HG03097 (cell line): ENCODE measurements at regions not wholly inside any gene's neighbourhood (a gene's known extent, or its start where the extent isn't known, plus 50 kb on each side); places are given as distances from the start of the nearest gene placed in this dataset.
A peak's percentile ranks its signal among the peaks of the same experiment; 100 is the strongest.

Experiments
- ATAC-seq: cut with Tn5 transposase; IDR thresholded peaks from one replicate; pipeline ENCODE4 v1.9.1; 2021; ENCODE audit not compliant: unreplicated experiment, low FRiP score

DNA sequence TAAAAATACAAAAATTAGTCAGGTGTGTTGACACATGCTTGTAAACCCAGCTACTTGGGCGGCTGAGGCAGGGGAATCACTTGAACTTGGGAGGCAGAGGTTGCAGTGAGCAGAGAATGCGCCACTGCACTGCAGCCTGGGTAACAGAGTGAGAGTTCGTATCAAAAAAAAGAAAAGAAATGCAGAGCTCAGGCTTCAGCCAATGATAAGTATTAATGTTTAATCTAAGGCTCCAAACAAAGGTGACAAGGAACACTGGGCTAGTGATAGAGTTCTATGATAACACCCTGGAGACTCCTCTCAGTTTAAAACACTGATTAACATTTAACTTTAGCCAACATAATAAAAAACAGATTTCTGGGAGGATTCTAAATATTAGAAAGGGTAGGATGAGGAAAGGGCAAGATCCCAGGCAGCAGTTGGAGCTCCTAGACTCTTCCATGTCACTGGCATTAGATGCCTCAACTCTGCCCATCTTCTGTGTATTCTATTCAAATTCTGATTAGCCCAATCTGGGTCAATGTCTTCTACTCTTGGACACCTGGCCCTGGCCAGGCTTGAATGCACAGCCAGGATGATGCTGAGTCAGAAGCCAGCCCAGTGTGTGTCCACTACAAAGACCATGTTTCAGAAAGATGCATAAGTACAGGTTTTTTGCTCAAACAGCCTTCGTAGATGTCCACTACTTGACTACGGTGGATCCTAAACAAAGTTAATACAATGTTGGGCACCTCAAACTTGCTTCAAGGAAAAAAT is 91.0 kb upstream of the FAM169A start:
- ATAC-seq = no peak

DNA sequence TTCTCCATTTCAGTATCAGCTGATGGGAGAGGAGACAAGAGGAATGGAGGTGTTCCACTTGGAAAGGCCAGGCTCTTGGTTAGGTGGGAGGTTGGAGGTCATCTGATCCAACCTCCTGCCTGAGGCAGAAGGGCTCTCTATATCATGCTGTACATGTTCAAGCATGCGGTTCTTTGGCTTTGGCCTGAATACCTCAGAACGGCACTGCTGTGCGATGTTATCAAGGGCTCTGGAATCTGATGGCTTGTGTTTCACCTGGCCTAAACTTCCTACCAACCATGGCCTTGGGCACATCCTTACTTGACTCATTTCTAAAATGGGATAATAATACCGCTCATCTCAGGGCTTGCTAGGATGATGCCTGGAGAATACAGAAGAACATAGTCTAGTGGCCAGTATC is 90.1 kb upstream of the FAM169A start:
- no peak for ATAC-seq

DNA sequence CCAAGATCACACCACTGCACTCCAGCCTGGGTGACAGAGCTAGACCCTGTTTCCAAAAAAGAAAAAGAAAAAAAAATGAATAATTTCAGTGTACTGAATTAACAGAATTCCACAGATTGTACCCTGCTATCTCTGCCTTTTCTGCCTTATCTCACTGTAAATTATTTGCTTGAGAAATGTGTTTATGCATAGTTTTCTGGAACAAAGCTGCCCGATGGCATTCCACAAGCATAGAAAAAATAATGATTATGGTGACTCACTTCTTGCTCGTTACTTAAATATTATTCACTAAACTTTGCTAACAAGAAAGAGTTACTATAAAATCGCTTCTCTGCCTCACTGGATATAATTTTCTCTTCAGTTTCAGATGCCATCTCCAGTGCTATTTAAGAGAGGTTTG is 88.7 kb upstream of the FAM169A start:
- no peak for ATAC-seq

DNA sequence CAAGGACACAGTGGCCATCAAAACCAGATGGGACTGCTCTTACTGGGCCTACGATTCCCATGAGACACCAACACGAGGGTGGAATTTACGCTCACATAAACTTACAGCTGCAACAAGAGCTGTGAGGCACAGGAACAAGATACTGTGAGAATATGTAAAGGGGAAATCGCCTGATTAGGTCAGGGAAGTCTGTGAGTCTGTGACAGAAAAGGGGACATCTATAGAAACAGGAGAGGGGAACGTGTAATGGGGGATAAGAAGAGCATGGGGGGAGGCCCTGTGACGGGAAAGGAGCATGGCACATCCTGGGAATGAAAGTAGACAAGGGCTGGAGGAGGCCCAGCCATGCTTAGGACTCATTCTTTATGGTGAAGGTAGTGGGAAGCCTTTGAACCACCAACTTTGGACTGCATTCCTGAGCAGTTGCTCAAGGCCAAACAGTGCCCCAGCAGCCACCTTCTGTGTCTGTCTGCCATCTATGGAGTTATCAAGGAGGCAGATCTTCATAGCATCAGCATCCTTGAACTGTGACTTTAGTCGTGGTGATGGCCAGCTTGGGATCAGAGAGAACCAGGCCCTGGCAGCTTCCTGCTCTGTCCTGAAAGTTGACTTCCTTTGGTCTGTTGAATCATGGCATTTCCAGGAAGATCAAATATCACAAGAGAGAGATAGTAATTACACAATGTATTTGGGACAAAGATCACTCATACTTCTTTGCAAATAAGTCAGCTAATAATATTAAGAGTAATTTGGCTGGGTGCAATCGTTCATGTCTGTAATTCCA is 87.9 kb upstream of the FAM169A start:
- no peak for ATAC-seq

DNA sequence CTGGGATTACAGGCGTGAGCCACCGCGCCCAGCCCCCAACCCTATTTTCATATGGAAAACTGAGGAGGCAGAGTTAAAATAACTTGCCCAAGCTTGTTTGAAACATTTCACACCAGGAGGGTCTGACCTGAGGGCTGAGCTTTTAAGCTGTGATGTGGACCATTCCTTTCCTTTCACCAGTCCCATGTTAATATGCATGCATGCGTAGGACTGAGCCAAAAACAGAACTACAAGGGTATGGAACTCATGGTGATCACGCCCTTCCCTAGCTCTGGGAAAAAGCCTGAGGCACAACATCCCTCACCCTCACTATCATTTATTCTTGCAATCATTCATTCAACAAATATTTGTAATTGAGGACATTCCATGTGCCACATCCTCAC is 87.4 kb upstream of the FAM169A start:
- no peak for ATAC-seq

DNA sequence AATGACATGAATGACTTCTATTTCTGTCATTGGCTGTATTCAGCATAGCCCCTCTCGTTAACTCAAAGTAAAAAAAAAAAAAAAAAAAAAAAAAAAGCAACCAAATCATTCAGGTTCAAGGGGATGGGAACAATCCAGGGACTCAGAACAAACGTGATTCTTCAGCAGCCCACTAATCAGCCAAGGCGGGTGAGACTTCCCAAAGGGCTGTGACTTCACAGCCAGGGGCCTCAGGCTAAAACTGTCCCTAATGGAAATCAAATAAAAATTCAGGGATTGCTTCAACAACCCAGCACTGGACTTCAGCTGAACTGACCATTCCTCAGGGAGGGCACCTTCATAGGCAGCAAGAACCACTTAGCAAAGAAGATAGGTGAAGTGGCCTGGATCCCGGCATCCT is 86.2 kb upstream of the FAM169A start:
- no peak for ATAC-seq

DNA sequence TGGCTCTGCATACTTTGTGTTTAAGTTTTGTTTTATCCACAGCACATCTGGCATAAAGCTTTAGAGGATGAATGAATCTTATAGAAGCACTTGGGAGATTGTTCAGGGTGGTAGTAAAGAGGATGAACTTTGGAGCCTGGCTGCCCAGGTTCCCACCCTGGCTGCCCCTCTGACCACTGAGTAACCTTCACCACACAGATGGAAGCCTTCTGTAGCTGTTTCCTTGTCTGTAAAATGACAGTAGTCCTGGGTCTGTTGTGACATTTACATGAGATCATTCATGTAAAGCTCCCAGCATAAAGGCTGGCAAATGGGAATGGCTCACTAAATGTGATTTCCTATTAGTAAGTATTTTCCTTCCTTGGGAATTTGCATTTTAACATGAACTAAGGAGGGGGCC is 85.7 kb upstream of the FAM169A start:
- no peak for ATAC-seq

- no peak for ATAC-seq
Observed at GRCh38 chr5:74950836-74951515, 84.8 kb upstream of the FAM169A start.

DNA sequence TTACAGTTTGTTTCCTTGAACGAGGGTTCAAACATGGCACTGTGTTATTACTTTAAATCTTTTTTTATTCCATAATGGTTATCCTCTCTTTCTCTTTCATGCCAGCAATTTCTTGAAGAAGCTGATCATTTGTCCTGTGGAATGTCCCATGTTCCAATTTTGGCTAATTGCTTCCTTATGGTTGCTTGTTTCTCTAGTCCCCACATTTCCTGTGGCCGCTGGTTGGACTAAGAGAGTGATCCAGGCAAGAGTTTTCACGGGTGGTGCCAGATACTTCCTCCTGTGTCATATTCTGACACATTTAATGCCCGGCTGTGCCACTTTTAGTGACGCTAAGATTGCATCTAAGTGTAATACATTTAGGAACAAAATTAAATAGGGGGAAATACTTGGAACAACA is 83.8 kb upstream of the FAM169A start:
- no peak for ATAC-seq

DNA sequence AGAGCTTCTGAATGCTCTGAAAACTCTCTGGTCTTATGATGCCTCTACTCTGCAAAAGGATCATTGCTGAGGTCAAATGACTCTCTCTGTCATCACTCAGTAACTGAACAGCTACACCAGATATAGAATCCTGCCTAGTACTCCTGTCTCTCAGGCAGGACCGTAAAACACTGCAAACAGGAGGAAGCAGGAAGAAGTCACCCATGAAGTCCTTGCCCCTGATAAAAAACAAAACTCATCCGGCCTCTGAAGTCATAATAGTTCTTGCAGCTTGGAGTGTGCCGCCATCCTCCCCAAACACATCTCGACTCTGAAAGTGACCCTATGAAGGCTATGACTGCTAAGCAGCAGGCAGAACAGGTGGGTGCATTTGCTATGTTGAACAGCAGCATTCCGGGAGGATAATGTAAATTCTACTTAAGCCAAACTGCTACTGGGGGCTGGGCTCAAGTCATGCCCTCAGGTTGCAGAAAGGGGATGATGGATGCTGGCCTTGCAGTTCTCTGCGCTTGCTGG is 81.9 kb upstream of the FAM169A start:
- no peak for ATAC-seq

- ATAC-seq = no peak
Observed at GRCh38 chr5:74946471-74946870, 80.3 kb upstream of the FAM169A start.

DNA sequence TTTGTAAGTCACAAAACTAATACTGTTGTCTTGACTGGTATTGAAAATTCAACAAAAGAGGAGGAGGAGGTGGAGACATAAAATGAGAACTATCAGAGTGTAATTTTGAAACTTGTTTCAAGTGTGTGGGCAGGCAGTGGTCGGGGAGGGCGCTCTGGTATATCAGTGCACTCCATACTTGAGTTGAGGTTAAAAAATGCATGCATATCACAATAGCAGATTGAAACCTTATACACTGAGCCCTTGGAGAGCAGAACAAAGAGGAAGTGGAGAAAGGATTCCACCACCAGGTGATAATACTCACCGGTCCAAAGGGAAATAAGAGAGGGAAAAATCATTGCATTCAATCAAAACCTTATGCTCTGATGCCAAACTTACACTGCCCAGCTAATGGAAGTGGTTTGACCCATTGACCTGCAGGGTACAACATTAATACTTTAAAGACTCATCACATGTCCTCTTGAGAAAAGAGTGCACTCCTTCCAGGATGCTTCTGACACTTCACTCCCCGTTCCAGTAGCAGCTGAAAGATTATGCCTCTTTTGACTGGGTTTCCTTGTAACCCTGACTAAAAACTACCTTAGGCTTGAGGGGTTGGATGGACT is 79.5 kb upstream of the FAM169A start:
- no peak for ATAC-seq

GRCh38 chr5:74943905-74944304 is 77.7 kb upstream of the FAM169A start:
- ATAC-seq = no peak

GRCh38 chr5:74942622-74943286 is 76.6 kb upstream of the FAM169A start:
- no peak for ATAC-seq

- ATAC-seq = no peak
Observed at GRCh38 chr5:74940782-74941353, 74.7 kb upstream of the FAM169A start.

DNA sequence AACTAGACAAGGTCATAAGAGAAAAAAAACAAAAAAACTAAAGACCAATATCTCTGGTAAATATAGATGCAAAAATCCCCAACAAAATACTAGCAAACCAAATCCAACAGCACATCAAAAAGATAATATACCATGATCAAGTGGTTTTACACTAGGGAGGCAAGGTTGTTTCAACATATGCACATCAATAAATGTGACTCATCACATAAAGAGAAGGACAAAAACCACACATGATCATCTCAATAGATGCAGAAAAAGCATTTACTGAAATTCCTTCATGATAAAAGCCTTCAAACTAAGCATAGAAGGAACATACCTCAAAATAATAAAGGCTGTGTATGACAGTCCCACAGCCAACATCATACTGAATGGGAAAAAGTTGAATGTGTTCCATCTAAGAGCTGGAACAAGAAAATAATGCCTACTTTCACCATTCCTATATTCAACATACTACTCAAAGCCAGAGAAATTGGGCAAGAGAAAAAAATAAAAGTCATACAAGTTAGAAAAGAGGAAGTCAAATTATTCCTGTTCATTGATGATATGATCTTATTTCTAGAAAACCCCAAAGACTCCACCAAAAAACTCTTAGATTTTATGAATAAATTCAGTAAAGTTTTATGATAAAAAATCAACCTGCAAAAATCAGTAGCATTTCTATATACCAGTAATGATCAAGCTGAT is 72.2 kb upstream of the FAM169A start:
- ATAC-seq = no peak

- ATAC-seq = no peak
Observed at GRCh38 chr5:74935752-74936091, 69.5 kb upstream of the FAM169A start.

GRCh38 chr5:74934949-74935751 is 69.0 kb upstream of the FAM169A start:
- peak; percentile 57 for ATAC-seq

- no peak for ATAC-seq
Observed at GRCh38 chr5:74927336-74927735, 61.1 kb upstream of the FAM169A start.
